NCI-H1092 (cell line): ENCODE measurements at regions not wholly inside any gene's neighbourhood (a gene's known extent, or its start where the extent isn't known, plus 50 kb on each side); places are given as distances from the start of the nearest gene placed in this dataset.
"Not testable (repeated sequence)": the region's sequence is repeated elsewhere in the genome, so short reads cannot be mapped to it uniquely, and the experiment has no call there.

Experiments
- DNase-seq: peaks from one replicate; lab custom pipeline; 2025; lab: John Stamatoyannopoulos, UW

GRCh38 chr12:128025589-128026245, 241.3 kb upstream of the TMEM132C start:
- DNase-seq: no peak

- DNase-seq: no peak
These were observed 240.0 kb upstream of the TMEM132C start for GRCh38 chr12:128026696-128027574.

- no peak for DNase-seq
These were observed 233.5 kb upstream of the TMEM132C start for GRCh38 chr12:128033473-128033872.

GRCh38 chr12:128040971-128041370, 226.0 kb upstream of the TMEM132C start:
- no peak for DNase-seq

GRCh38 chr12:128042283-128042682, 224.7 kb upstream of the TMEM132C start:
- DNase-seq: not testable (repeated sequence)

GRCh38 chr12:128042825-128043224, 224.1 kb upstream of the TMEM132C start:
- no peak for DNase-seq

GRCh38 chr12:128043317-128043716, 223.7 kb upstream of the TMEM132C start:
- DNase-seq: no peak

GRCh38 chr12:128047266-128048060, 219.5 kb upstream of the TMEM132C start:
- DNase-seq: no peak

GRCh38 chr12:128052331-128052730, 214.6 kb upstream of the TMEM132C start:
- no peak for DNase-seq

- no peak for DNase-seq
These were observed 214.2 kb upstream of the TMEM132C start for GRCh38 chr12:128052777-128053176.

- no peak for DNase-seq
These were observed 211.4 kb upstream of the TMEM132C start for GRCh38 chr12:128055567-128055966.

- no peak for DNase-seq
These were observed 210.7 kb upstream of the TMEM132C start for GRCh38 chr12:128056136-128056801.

GRCh38 chr12:128057586-128057985, 209.4 kb upstream of the TMEM132C start:
- DNase-seq: no peak

- no peak for DNase-seq
These were observed 207.2 kb upstream of the TMEM132C start for GRCh38 chr12:128059621-128060370.

- DNase-seq: no peak
These were observed 198.8 kb upstream of the TMEM132C start for GRCh38 chr12:128068211-128068610.

- DNase-seq: no peak
These were observed 197.5 kb upstream of the TMEM132C start for GRCh38 chr12:128069359-128069997.

GRCh38 chr12:128073937-128074336, 193.0 kb upstream of the TMEM132C start:
- DNase-seq: no peak

GRCh38 chr12:128075332-128075731, 191.6 kb upstream of the TMEM132C start:
- DNase-seq: no peak

GRCh38 chr12:128076188-128076587, 190.8 kb upstream of the TMEM132C start:
- DNase-seq: no peak

GRCh38 chr12:128077211-128077916, 189.6 kb upstream of the TMEM132C start:
- DNase-seq: no peak
